HT1080 (cell line): ENCODE measurements at regions not wholly inside any gene's neighbourhood (a gene's known extent, or its start where the extent isn't known, plus 50 kb on each side); places are given as distances from the start of the nearest gene placed in this dataset.

ENCODE experiments used
- DNase-seq: peaks from one replicate; pipeline ENCODE4 v3.0.0-alpha.2; 2015; ENCODE audit warnings: low read depth

- DNase-seq = no peak
Observed at GRCh38 chr1:39134768-39135333, 69.6 kb upstream of the MACF1 start.

DNA sequence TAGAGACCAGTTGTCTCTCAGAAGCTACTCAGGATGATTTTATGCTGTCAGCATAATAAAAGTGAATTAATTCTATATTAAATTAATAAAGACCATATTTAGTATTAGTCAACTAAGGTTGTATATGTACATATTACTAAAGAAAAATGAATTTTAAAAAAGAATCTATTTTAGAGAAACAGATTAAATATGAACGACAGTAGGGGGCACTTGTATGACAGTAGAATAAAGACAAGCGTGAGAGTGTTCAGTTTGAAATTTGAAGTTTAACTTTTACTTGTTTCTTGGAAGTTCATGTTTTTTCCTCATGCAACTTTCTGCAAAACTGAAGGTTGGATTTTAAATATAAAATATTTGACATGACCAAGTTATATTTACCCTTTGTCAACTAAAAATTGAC is 67.9 kb upstream of the MACF1 start:
- no peak for DNase-seq

- no peak for DNase-seq
Observed at GRCh38 chr1:39139723-39140360, 64.7 kb upstream of the MACF1 start.

DNA sequence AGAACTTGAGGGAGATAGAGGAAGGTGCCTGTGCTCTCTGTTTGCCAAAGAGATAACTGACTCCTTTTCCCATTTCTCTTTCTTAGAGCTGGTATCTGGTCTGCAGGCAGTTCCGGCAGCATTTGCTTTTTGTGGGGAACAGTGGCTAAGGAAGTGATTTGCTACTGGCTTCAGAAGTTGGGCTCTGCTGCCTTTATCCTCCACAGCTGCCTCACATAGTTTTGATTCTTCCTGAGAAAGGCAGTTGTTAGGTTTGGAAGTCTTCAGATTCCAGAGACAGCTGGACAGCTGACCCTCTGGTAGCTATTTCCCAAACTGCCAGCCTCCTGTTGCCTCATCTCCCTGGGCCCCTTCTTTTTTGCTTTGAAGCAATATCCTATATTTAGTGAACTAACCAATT is 62.6 kb upstream of the MACF1 start:
- DNase-seq = no peak

GRCh38 chr1:39142401-39143060 is 62.0 kb upstream of the MACF1 start:
- no peak for DNase-seq

- no peak for DNase-seq
Observed at GRCh38 chr1:39144924-39145323, 59.6 kb upstream of the MACF1 start.

DNA sequence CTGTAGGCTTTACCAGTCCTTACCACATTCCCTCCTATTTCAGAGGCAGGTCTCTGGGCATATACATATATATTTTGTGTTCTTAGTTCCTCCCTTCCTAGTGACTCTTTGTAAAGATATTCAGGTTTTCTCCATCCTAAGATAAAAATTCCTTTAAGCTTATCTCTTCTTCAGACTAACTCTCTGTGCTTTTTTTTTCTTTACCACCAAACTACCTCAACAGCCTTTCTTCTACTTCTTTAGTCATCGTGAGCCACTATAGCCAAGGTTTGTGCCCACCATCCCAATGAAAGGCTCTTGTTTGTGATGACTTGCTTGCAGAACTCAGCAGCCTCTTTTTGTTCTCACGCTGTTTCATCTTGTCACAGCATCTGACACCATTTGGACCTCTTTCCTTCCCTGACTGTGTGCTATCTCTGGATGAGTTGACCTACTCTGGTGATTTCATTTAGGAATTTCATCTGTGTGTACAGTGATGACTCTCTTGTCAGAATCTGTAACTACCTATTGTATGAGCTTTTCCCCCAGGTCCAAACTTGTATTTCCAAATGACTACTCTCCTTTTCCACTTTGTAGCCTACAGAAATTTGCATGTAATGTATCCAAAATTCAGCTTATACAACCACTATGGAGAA is 59.0 kb upstream of the MACF1 start:
- DNase-seq = no peak

- no peak for DNase-seq
Observed at GRCh38 chr1:39146681-39147080, 57.8 kb upstream of the MACF1 start.

- no peak for DNase-seq
Observed at GRCh38 chr1:39147099-39148025, 57.1 kb upstream of the MACF1 start.

- DNase-seq = no peak
Observed at GRCh38 chr1:39148942-39149341, 55.6 kb upstream of the MACF1 start.

DNA sequence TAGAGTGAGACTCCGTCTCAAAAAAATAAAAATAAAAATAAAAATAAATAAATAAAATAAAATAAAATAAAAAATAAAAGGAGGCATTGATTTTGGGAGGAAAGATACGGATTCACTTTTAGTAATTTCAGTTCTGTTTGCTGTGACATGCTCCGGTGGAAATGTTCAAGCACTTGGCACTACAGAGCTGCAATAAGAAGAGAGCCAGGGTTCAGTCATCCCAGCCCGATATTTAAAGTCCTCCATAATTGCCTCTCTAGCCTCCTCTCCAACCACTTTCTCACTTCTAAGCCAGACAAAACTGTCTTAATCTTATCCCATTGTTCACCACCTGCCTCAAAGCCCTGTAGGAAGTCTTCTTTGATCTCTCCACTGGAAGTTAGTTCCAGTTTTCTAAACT is 55.0 kb upstream of the MACF1 start:
- DNase-seq = no peak

- no peak for DNase-seq
Observed at GRCh38 chr1:39150779-39151178, 53.7 kb upstream of the MACF1 start.

GRCh38 chr1:39151267-39151666 is 53.2 kb upstream of the MACF1 start:
- DNase-seq = no peak

- DNase-seq = no peak
Observed at GRCh38 chr1:39152923-39153322, 51.6 kb upstream of the MACF1 start.

- no peak for DNase-seq
Observed at GRCh38 chr1:39153684-39154083, 50.8 kb upstream of the MACF1 start.

GRCh38 chr1:39154553-39155421 is 49.7 kb upstream of the MACF1 start:
- peak; percentile 83 for DNase-seq
